ENCODE measurements at regions not wholly inside any gene's neighbourhood (a gene's known extent, or its start where the extent isn't known, plus 50 kb on each side); places are given as distances from the start of the nearest gene placed in this dataset.

GRCh38 chrX:45681891-45682290 lies 481.2 kb upstream of the DIPK2B start:
- no peaks in the 10 kb centered on the region for H3K36me3 ChIP-seq (ENCODE audit: insufficient read depth)
- no peak overlapping the region for H3K4me3 ChIP-seq (ENCODE audit: low read depth, low read length)
- 100% methylated on average over 1 of the region's 1 CpG for WGBS
- DNase-seq (ENCODE audit: extremely low spot score), result no peak
- no peak overlapping the region for H3K27ac ChIP-seq (ENCODE audit: low read depth)
- H3K4me1 ChIP-seq (ENCODE audit: insufficient read depth), result no peaks in the 10 kb centered on the region

- Histone ChIP-seq H3K4me3 (ENCODE audit: low read depth, low read length) (no peak overlapping the region), H3K4me1 (ENCODE audit: insufficient read depth) (no peaks in the 10 kb centered on the region), H3K36me3 (ENCODE audit: insufficient read depth) (peaks cover 2% of the 10 kb centered on the region), H3K27ac (ENCODE audit: low read depth) (no peak overlapping the region)
- DNase-seq (ENCODE audit: extremely low spot score), result no peak
- 33% methylated on average over 5 of the region's 5 CpGs for WGBS
These were observed 469.2 kb upstream of the DIPK2B start for GRCh38 chrX:45669715-45670340.

- DNase-seq (ENCODE audit: extremely low spot score), result no peak
- Histone ChIP-seq H3K4me3 (ENCODE audit: low read depth, low read length) (no peak overlapping the region), H3K27ac (ENCODE audit: low read depth) (no peak overlapping the region), H3K4me1 (ENCODE audit: insufficient read depth) (no peaks in the 10 kb centered on the region), H3K36me3 (ENCODE audit: insufficient read depth) (peaks cover 2% of the 10 kb centered on the region)
- WGBS, result 58% methylated on average over 6 of the region's 6 CpGs
These were observed 468.2 kb upstream of the DIPK2B start for GRCh38 chrX:45668686-45669443.

- H3K27ac ChIP-seq (ENCODE audit: low read depth), result no peak overlapping the region
- no peaks in the 10 kb centered on the region for H3K4me1 ChIP-seq (ENCODE audit: insufficient read depth)
- no peak overlapping the region for H3K4me3 ChIP-seq (ENCODE audit: low read depth, low read length)
- 94% methylated on average over 1 of the region's 1 CpG for WGBS
- no peak for DNase-seq (ENCODE audit: extremely low spot score)
- peaks cover 2% of the 10 kb centered on the region for H3K36me3 ChIP-seq (ENCODE audit: insufficient read depth)
These were observed 467.0 kb upstream of the DIPK2B start for GRCh38 chrX:45667666-45668065.

- no peak overlapping the region for H3K27ac ChIP-seq (ENCODE audit: low read depth)
- 97% methylated on average over 19 of the region's 19 CpGs for WGBS
- DNase-seq (ENCODE audit: extremely low spot score), result no peak
- H3K4me3 ChIP-seq (ENCODE audit: low read depth, low read length), result no peak overlapping the region
- no peaks in the 10 kb centered on the region for H3K4me1 ChIP-seq (ENCODE audit: insufficient read depth)
- H3K36me3 ChIP-seq (ENCODE audit: insufficient read depth), result peaks cover 2% of the 10 kb centered on the region
These were observed 464.1 kb upstream of the DIPK2B start for GRCh38 chrX:45664727-45665290.

GRCh38 chrX:45660477-45660876 lies 459.8 kb upstream of the DIPK2B start:
- Histone ChIP-seq H3K36me3 (ENCODE audit: insufficient read depth) (no peaks in the 10 kb centered on the region), H3K4me1 (ENCODE audit: insufficient read depth) (no peaks in the 10 kb centered on the region), H3K27ac (ENCODE audit: low read depth) (no peak overlapping the region), H3K4me3 (ENCODE audit: low read depth, low read length) (no peak overlapping the region)
- WGBS, result 83% methylated on average over 2 of the region's 2 CpGs
- no peak for DNase-seq (ENCODE audit: extremely low spot score)

- 95% methylated on average over 4 of the region's 4 CpGs for WGBS
- Histone ChIP-seq H3K27ac (ENCODE audit: low read depth) (no peak overlapping the region), H3K4me1 (ENCODE audit: insufficient read depth) (no peaks in the 10 kb centered on the region), H3K4me3 (ENCODE audit: low read depth, low read length) (no peak overlapping the region), H3K36me3 (ENCODE audit: insufficient read depth) (no peaks in the 10 kb centered on the region)
- no peak for DNase-seq (ENCODE audit: extremely low spot score)
These were observed 432.7 kb upstream of the DIPK2B start for GRCh38 chrX:45633419-45633818.

- H3K4me3 ChIP-seq (ENCODE audit: low read depth, low read length), result no peak overlapping the region
- WGBS, result 97% methylated on average over 17 of the region's 17 CpGs
- H3K27ac ChIP-seq (ENCODE audit: low read depth), result no peak overlapping the region
- DNase-seq (ENCODE audit: extremely low spot score), result no peak
- H3K36me3 ChIP-seq (ENCODE audit: insufficient read depth), result no peaks in the 10 kb centered on the region
- no peaks in the 10 kb centered on the region for H3K4me1 ChIP-seq (ENCODE audit: insufficient read depth)
These were observed 431.8 kb upstream of the DIPK2B start for GRCh38 chrX:45632506-45632905.

- DNase-seq (ENCODE audit: extremely low spot score), result no peak
- Histone ChIP-seq H3K27ac (ENCODE audit: low read depth) (no peak overlapping the region), H3K4me3 (ENCODE audit: low read depth, low read length) (no peak overlapping the region), H3K4me1 (ENCODE audit: insufficient read depth) (no peaks in the 10 kb centered on the region), H3K36me3 (ENCODE audit: insufficient read depth) (no peaks in the 10 kb centered on the region)
- WGBS, result 85% methylated on average over 1 of the region's 1 CpG
These were observed 429.4 kb upstream of the DIPK2B start for GRCh38 chrX:45630078-45630477.

- DNase-seq (ENCODE audit: extremely low spot score), result no peak
- Histone ChIP-seq H3K27ac (ENCODE audit: low read depth) (no peak overlapping the region), H3K4me1 (ENCODE audit: insufficient read depth) (no peaks in the 10 kb centered on the region), H3K36me3 (ENCODE audit: insufficient read depth) (no peaks in the 10 kb centered on the region), H3K4me3 (ENCODE audit: low read depth, low read length) (no peak overlapping the region)
- WGBS, result 21% methylated on average over 1 of the region's 1 CpG
These were observed 427.4 kb upstream of the DIPK2B start for GRCh38 chrX:45628041-45628440.

- Histone ChIP-seq H3K27ac (ENCODE audit: low read depth) (no peak overlapping the region), H3K4me1 (ENCODE audit: insufficient read depth) (no peaks in the 10 kb centered on the region), H3K4me3 (ENCODE audit: low read depth, low read length) (no peak overlapping the region), H3K36me3 (ENCODE audit: insufficient read depth) (no peaks in the 10 kb centered on the region)
- DNase-seq (ENCODE audit: extremely low spot score), result no peak
These were observed 422.6 kb upstream of the DIPK2B start for GRCh38 chrX:45623266-45623665.

- H3K27ac ChIP-seq (ENCODE audit: low read depth), result no peak overlapping the region
- H3K4me1 ChIP-seq (ENCODE audit: insufficient read depth), result no peaks in the 10 kb centered on the region
- H3K4me3 ChIP-seq (ENCODE audit: low read depth, low read length), result no peak overlapping the region
- no peak for DNase-seq (ENCODE audit: extremely low spot score)
- no peaks in the 10 kb centered on the region for H3K36me3 ChIP-seq (ENCODE audit: insufficient read depth)
These were observed 421.9 kb upstream of the DIPK2B start for GRCh38 chrX:45622538-45622937.

GRCh38 chrX:45622042-45622423 lies 421.4 kb upstream of the DIPK2B start:
- WGBS, result 86% methylated on average over 3 of the region's 3 CpGs
- DNase-seq (ENCODE audit: extremely low spot score), result no peak
- Histone ChIP-seq H3K4me1 (ENCODE audit: insufficient read depth) (no peaks in the 10 kb centered on the region), H3K27ac (ENCODE audit: low read depth) (no peak overlapping the region), H3K4me3 (ENCODE audit: low read depth, low read length) (no peak overlapping the region), H3K36me3 (ENCODE audit: insufficient read depth) (no peaks in the 10 kb centered on the region)

GRCh38 chrX:45621376-45622041 lies 420.8 kb upstream of the DIPK2B start:
- no peak for DNase-seq (ENCODE audit: extremely low spot score)
- Histone ChIP-seq H3K27ac (ENCODE audit: low read depth) (no peak overlapping the region), H3K36me3 (ENCODE audit: insufficient read depth) (no peaks in the 10 kb centered on the region), H3K4me3 (ENCODE audit: low read depth, low read length) (no peak overlapping the region), H3K4me1 (ENCODE audit: insufficient read depth) (no peaks in the 10 kb centered on the region)
- WGBS, result 87% methylated on average over 7 of the region's 7 CpGs
